Panc1 (cell line): ENCODE measurements at regions not wholly inside any gene's neighbourhood (a gene's known extent, or its start where the extent isn't known, plus 50 kb on each side); places are given as distances from the start of the nearest gene placed in this dataset.

Source experiments
- ATAC-seq: fragments of 200-7000 bp; cut with Tn5 transposase; 2 replicates; pipeline ENCODE4 v1.9.1; 2020; ENCODE audit warnings: mild to moderate bottlenecking, moderate library complexity
- BruUV-seq: library from RNA; stranded (reverse); fragments of 400-500 nt; replicated peaks from 2 replicates; lab custom pipeline; 2021; lab: Mats Ljungman, UMichigan
- CTCF ChIA-PET: fragments of 300-600 bp; sonication (Branson Sonifier 250); formaldehyde crosslinking; loops from one replicate; lab custom pipeline; 2022; ENCODE audit warnings: antibody characterized with exemption; lab: Charles Lee
- POLR2A ChIA-PET: fragments of 300-600 bp; sonication (Branson Sonifier 250); formaldehyde crosslinking; loops from one replicate; lab custom pipeline; 2022; ENCODE audit warnings: antibody characterized with exemption; lab: Charles Lee
- DNase-seq: peaks from one replicate; pipeline ENCODE4 v3.0.0-alpha.2; 2010; ENCODE audit warnings: low read depth, low spot score
- H3K27ac ChIP-seq: 2 replicates; pipeline ENCODE4 v1.5.1; 2011; ENCODE audit warnings: mild to moderate bottlenecking, low read length, inconsistent platforms
- H3K27me3 ChIP-seq: fragments of 200-500 bp; sonication (Bioruptor generic); 2 replicates; pipeline ENCODE4 v1.6.0; 2014; ENCODE audit warnings: low read length, inconsistent platforms; ENCODE audit not compliant: control insufficient read depth, insufficient read depth
- H3K36me3 ChIP-seq: fragments of 200-500 bp; sonication (Bioruptor generic); 2 replicates; pipeline ENCODE4 v1.5.1; 2014; ENCODE audit warnings: inconsistent platforms, mild to moderate bottlenecking, low read length, moderate library complexity; ENCODE audit not compliant: control insufficient read depth, insufficient read depth
- H3K4me1 ChIP-seq: 2 replicates; pipeline ENCODE4 v1.5.1; 2011; ENCODE audit warnings: inconsistent platforms, mild to moderate bottlenecking, low read length, moderate library complexity; ENCODE audit not compliant: control insufficient read depth, insufficient read depth
- H3K4me3 ChIP-seq, 2 experiments: 2 replicates each; pipeline ENCODE4 v1.5.1; 2011 to 2012; ENCODE audit warnings: low read depth in 2 of 2, low read length in 2 of 2, mild to moderate bottlenecking in 2 of 2, inconsistent platforms in 1 of 2, moderate library complexity in 1 of 2
- H3K9me3 ChIP-seq: fragments of 200-500 bp; sonication (Bioruptor generic); 2 replicates; pipeline ENCODE4 v1.5.1; 2014; ENCODE audit warnings: low read depth, mild to moderate bottlenecking, inconsistent platforms, low read length, moderate library complexity; ENCODE audit not compliant: control insufficient read depth, insufficient read depth
- POLR2AphosphoS5 ChIP-seq: IDR thresholded peaks from 2 replicates; pipeline ENCODE4 v1.6.1; 2012; ENCODE audit warnings: mild to moderate bottlenecking, low read depth, low read length, moderate library complexity
- SIN3A ChIP-seq: IDR thresholded peaks from 2 replicates; pipeline ENCODE4 v1.6.1; 2012; ENCODE audit warnings: low read depth, mild to moderate bottlenecking, low read length, moderate library complexity, borderline replicate concordance; ENCODE audit not compliant: insufficient read depth
- TCF7L2 ChIP-seq: IDR thresholded peaks from 2 replicates; pipeline ENCODE4 v1.6.1; 2011; ENCODE audit warnings: mild to moderate bottlenecking, low read depth, low read length, inconsistent platforms
- in situ Hi-C: cut with HindIII; loops from 2 replicates; pipeline ENCODE4 v1.10.0; 2016; ENCODE audit warnings: low sequenced_read_pairs, low pct_unique_long_range_greater_than_20kb
- intact Hi-C: fragments of 100-400 bp; cut with micrococcal nuclease; formaldehyde crosslinking; loops from one replicate; pipeline ENCODE4 v1.10.0; 2022; ENCODE audit not compliant: unreplicated experiment
- TF ChIP-seq, protein P1 (sequence below): fragments of 450-650 bp; IDR thresholded peaks from 2 replicates; pipeline ENCODE4 v1.5.1; 2017; ENCODE audit warnings: mild to moderate bottlenecking
- TF ChIP-seq, protein P2 (sequence below), 2 experiments: IDR thresholded peaks; 2 replicates each; pipeline ENCODE4 v1.6.1; 2011 to 2012; ENCODE audit warnings: low read depth in 2 of 2, control low read depth in 1 of 2, low read length in 1 of 2, mild to moderate bottlenecking in 1 of 2, moderate library complexity in 1 of 2; ENCODE audit not compliant: insufficient read depth in 1 of 2

DNA sequence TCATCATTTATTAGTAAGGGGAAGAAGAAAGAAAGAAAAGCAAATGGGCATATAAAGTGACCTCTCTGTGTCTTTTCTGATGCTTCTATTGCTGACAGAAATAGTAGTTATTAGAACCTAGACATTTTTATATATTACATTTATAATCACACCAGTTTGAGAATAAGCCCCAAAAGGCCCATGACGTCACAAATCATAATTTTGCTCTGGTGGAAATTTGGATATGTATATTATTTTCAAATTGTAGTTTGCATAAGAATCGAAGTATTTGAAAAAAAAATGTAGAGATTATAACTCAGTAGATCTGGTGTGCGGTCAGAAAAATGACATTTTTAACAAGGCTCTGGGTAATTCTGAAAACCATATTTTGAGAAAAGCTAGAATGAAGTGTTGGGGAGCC, 101.2 kb upstream of the STEAP1 start:
- TF ChIP-seq, protein P1, sequence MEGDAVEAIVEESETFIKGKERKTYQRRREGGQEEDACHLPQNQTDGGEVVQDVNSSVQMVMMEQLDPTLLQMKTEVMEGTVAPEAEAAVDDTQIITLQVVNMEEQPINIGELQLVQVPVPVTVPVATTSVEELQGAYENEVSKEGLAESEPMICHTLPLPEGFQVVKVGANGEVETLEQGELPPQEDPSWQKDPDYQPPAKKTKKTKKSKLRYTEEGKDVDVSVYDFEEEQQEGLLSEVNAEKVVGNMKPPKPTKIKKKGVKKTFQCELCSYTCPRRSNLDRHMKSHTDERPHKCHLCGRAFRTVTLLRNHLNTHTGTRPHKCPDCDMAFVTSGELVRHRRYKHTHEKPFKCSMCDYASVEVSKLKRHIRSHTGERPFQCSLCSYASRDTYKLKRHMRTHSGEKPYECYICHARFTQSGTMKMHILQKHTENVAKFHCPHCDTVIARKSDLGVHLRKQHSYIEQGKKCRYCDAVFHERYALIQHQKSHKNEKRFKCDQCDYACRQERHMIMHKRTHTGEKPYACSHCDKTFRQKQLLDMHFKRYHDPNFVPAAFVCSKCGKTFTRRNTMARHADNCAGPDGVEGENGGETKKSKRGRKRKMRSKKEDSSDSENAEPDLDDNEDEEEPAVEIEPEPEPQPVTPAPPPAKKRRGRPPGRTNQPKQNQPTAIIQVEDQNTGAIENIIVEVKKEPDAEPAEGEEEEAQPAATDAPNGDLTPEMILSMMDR, result no peak
- TF ChIP-seq POLR2AphosphoS5 (no peak), SIN3A (no peak)
- TF ChIP-seq, protein P2, sequence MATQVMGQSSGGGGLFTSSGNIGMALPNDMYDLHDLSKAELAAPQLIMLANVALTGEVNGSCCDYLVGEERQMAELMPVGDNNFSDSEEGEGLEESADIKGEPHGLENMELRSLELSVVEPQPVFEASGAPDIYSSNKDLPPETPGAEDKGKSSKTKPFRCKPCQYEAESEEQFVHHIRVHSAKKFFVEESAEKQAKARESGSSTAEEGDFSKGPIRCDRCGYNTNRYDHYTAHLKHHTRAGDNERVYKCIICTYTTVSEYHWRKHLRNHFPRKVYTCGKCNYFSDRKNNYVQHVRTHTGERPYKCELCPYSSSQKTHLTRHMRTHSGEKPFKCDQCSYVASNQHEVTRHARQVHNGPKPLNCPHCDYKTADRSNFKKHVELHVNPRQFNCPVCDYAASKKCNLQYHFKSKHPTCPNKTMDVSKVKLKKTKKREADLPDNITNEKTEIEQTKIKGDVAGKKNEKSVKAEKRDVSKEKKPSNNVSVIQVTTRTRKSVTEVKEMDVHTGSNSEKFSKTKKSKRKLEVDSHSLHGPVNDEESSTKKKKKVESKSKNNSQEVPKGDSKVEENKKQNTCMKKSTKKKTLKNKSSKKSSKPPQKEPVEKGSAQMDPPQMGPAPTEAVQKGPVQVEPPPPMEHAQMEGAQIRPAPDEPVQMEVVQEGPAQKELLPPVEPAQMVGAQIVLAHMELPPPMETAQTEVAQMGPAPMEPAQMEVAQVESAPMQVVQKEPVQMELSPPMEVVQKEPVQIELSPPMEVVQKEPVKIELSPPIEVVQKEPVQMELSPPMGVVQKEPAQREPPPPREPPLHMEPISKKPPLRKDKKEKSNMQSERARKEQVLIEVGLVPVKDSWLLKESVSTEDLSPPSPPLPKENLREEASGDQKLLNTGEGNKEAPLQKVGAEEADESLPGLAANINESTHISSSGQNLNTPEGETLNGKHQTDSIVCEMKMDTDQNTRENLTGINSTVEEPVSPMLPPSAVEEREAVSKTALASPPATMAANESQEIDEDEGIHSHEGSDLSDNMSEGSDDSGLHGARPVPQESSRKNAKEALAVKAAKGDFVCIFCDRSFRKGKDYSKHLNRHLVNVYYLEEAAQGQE (IDR thresholded peaks at IDR 0.05; ENCODE audit: insufficient read depth in 1 of 2, low read depth in 2 of 2, low read length in 1 of 2), result no peak

DNA sequence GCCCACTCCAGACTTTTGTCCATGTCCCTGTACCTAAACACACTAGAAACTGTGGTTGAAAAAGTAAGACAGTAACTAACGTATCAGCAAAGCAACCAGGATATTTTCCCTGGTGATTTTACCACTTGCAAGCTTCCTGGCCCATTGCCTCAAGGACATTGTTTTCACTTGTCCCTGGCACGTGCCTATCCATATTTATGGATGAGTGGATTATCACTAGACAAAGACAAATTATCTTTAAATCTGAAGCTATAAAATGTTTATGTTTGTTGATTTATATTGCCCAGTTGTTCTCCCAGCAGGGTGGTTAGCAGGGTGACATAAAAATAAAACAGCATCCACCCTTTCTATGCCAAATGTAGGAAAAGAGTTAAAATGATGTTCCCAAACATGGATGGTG, 93.2 kb upstream of the STEAP1 start:
- Histone ChIP-seq H3K36me3 (no peaks in the 10 kb centered on the region), H3K9me3 (no peaks in the 10 kb centered on the region), H3K4me1 (no peaks in the 10 kb centered on the region), H3K27ac (no peak overlapping the region), H3K4me3 (no peak overlapping the region), H3K27me3 (no peaks in the 10 kb centered on the region)
- TF ChIP-seq, protein P1, result no peak
- TF ChIP-seq, protein P2 (IDR thresholded peaks at IDR 0.05; ENCODE audit: insufficient read depth in 1 of 2, low read depth in 2 of 2, low read length in 1 of 2), result no peak
- no peak for TF ChIP-seq TCF7L2
- TF ChIP-seq POLR2AphosphoS5, result no peak
- TF ChIP-seq SIN3A, result no peak
- DNase-seq, result no peak
- no TSS peak for BruUV-seq
- in situ Hi-C loops, result no loop called here
- intact Hi-C loops, result no loop called here
- ChIA-PET POLR2A (no interaction called here), CTCF (no interaction called here)
- no peak for ATAC-seq

More for the DNA sequence above, 101.2 kb upstream of the STEAP1 start:
- no peaks in the 10 kb centered on the region for H3K9me3 ChIP-seq
- ATAC-seq, result no peak
- BruUV-seq, result no TSS peak
- no peaks in the 10 kb centered on the region for H3K27me3 ChIP-seq
- intact Hi-C loops, result no loop called here
- POLR2A ChIA-PET, result no interaction called here
- DNase-seq, result no peak
- H3K4me1 ChIP-seq, result no peaks in the 10 kb centered on the region
- in situ Hi-C loops, result no loop called here
- H3K4me3 ChIP-seq, result no peak overlapping the region
- no peak overlapping the region for H3K27ac ChIP-seq
- H3K36me3 ChIP-seq, result no peaks in the 10 kb centered on the region
- CTCF ChIA-PET, result no interaction called here
